Vagina (tissue), 2 donors: ENCODE measurements at regions not wholly inside any gene's neighbourhood (a gene's known extent, or its start where the extent isn't known, plus 50 kb on each side); places are given as distances from the start of the nearest gene placed in this dataset.

Source experiments
- DNase-seq, 2 donors: peaks; one replicate each; pipeline ENCODE4 v3.0.0-alpha.2; 2017; ENCODE audit errors: extremely low spot score in 2 of 2
- H3K27ac ChIP-seq: fragments of 200-600 bp; sonication (generic); one replicate; pipeline ENCODE4 v1.5.1; 2019
- H3K27me3 ChIP-seq: fragments of 200-600 bp; sonication (generic); one replicate; pipeline ENCODE4 v1.5.1; 2019
- H3K36me3 ChIP-seq, 2 donors: fragments of 200-600 bp; sonication (generic); one replicate each; pipeline ENCODE4 v1.5.1; 2017 to 2019
- H3K4me1 ChIP-seq: fragments of 200-600 bp; sonication (generic); one replicate; pipeline ENCODE4 v1.5.1; 2019
- H3K4me3 ChIP-seq, 2 donors: fragments of 200-600 bp; sonication (generic); 1 replicate in 1 of 2; 2 replicates in 1 of 2; pipeline ENCODE4 v1.5.1; 2016 to 2019
- H3K9me3 ChIP-seq: fragments of 200-600 bp; sonication (generic); one replicate; pipeline ENCODE4 v1.5.1; 2019
- CTCF ChIP-seq, 3 experiments: fragments of 450-650 bp in 2 of 3; fragments of 200-600 bp in 1 of 3; sonication (generic) in 1 of 3; IDR thresholded peaks; one replicate each; pipeline ENCODE4 v1.5.1; 2017 to 2019; ENCODE audit warnings: antibody characterized with exemption in 3 of 3, mild to moderate bottlenecking in 2 of 3, moderate library complexity in 2 of 3
- POLR2A ChIP-seq, 2 donors: fragments of 450-650 bp; IDR thresholded peaks; one replicate each; pipeline ENCODE4 v1.6.1; 2017; ENCODE audit warnings: antibody characterized with exemption in 2 of 2, mild to moderate bottlenecking in 2 of 2, moderate library complexity in 2 of 2
- POLR2AphosphoS5 ChIP-seq, 2 donors: sonication (generic); formaldehyde crosslinking; IDR thresholded peaks; one replicate each; pipeline ENCODE4 v1.9.0; 2017; ENCODE audit warnings: antibody characterized with exemption in 2 of 2, mild to moderate bottlenecking in 2 of 2, low read depth in 1 of 2; ENCODE audit not compliant: insufficient read depth in 1 of 2
- intact Hi-C: fragments of 100-400 bp; cut with DNase I; formaldehyde crosslinking; loops from one replicate; pipeline ENCODE4 v1.15.1; 2023

- H3K27ac ChIP-seq: no peak overlapping the region
- TF ChIP-seq POLR2A (IDR thresholded peaks at IDR 0.05) (no peak), CTCF (IDR thresholded peaks at IDR 0.05) (no peak), POLR2AphosphoS5 (IDR thresholded peaks at IDR 0.05; ENCODE audit: insufficient read depth in 1 of 2, low read depth in 1 of 2) (no peak)
- H3K36me3 ChIP-seq: no peaks in the 10 kb centered on the region
- no peak overlapping the region for H3K4me3 ChIP-seq
- peaks cover 8% of the 10 kb centered on the region for H3K4me1 ChIP-seq
- intact Hi-C loops: no loop called here
- peaks cover 4% of the 10 kb centered on the region for H3K9me3 ChIP-seq
- no peaks in the 10 kb centered on the region for H3K27me3 ChIP-seq
- no peak for DNase-seq
These were observed 85.3 kb downstream of the HHIPL2 start for GRCh38 chr1:222462601-222463000.

DNA sequence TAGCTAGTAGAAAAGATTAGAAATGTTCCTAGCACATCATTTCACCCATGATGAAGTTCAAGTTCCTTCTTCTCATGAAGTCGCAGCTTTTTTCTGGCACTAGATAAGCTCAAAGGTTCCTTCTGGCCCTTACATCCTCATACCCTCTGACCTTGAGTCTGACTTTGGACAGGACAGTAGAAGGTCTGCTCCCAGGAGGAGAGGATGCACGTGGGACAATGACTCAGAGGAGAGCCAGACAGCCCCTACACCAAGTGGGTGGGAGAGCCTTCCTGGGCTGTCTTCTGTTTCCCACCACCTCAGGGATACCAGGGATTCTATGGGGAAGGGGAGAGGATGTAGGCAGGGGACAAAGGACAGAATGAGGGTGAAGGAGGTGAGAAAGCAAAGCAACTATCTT lies 86.0 kb downstream of the HHIPL2 start:
- Histone ChIP-seq H3K27ac (no peak overlapping the region), H3K27me3 (no peaks in the 10 kb centered on the region), H3K9me3 (peaks cover 5% of the 10 kb centered on the region), H3K4me1 (peaks cover 8% of the 10 kb centered on the region), H3K4me3 (no peak overlapping the region), H3K36me3 (no peaks in the 10 kb centered on the region)
- intact Hi-C loops: no loop called here
- TF ChIP-seq POLR2AphosphoS5 (IDR thresholded peaks at IDR 0.05; ENCODE audit: insufficient read depth in 1 of 2, low read depth in 1 of 2) (no peak), POLR2A (IDR thresholded peaks at IDR 0.05) (no peak), CTCF (IDR thresholded peaks at IDR 0.05) (no peak)
- DNase-seq: no peak

- Histone ChIP-seq H3K36me3 (no peaks in the 10 kb centered on the region), H3K9me3 (peaks cover 5% of the 10 kb centered on the region), H3K27ac (no peak overlapping the region), H3K4me1 (peaks cover 11% of the 10 kb centered on the region), H3K27me3 (no peaks in the 10 kb centered on the region), H3K4me3 (no peak overlapping the region)
- intact Hi-C loops: loop anchor here (10.0 kb wide), 1 partner anchor 1195 kb away; no protein-coding TSS in a partner anchor
- TF ChIP-seq POLR2AphosphoS5 (IDR thresholded peaks at IDR 0.05; ENCODE audit: insufficient read depth in 1 of 2, low read depth in 1 of 2): no peak
- no peak for TF ChIP-seq POLR2A (IDR thresholded peaks at IDR 0.05)
- no peak for TF ChIP-seq CTCF (IDR thresholded peaks at IDR 0.05)
- no peak for DNase-seq
These were observed 88.3 kb downstream of the HHIPL2 start for GRCh38 chr1:222459652-222460051.

- H3K27me3 ChIP-seq: no peaks in the 10 kb centered on the region
- DNase-seq: no peak
- H3K4me1 ChIP-seq: peaks cover 13% of the 10 kb centered on the region
- no peak overlapping the region for H3K4me3 ChIP-seq
- H3K36me3 ChIP-seq: no peaks in the 10 kb centered on the region
- no peak overlapping the region for H3K27ac ChIP-seq
- peaks cover 5% of the 10 kb centered on the region for H3K9me3 ChIP-seq
- no peak for TF ChIP-seq POLR2AphosphoS5 (IDR thresholded peaks at IDR 0.05; ENCODE audit: insufficient read depth in 1 of 2, low read depth in 1 of 2)
- TF ChIP-seq CTCF (IDR thresholded peaks at IDR 0.05): no peak
- TF ChIP-seq POLR2A (IDR thresholded peaks at IDR 0.05): no peak
- intact Hi-C loops: loop anchor here (10.0 kb wide), 1 partner anchor 1193 kb away; no protein-coding TSS in a partner anchor
These were observed 90.4 kb downstream of the HHIPL2 start for GRCh38 chr1:222457513-222457912.

- H3K27me3 ChIP-seq: no peaks in the 10 kb centered on the region
- no peak overlapping the region for H3K27ac ChIP-seq
- TF ChIP-seq POLR2AphosphoS5 (IDR thresholded peaks at IDR 0.05; ENCODE audit: insufficient read depth in 1 of 2, low read depth in 1 of 2) (no peak), CTCF (IDR thresholded peaks at IDR 0.05) (no peak)
- H3K36me3 ChIP-seq: no peaks in the 10 kb centered on the region
- H3K4me3 ChIP-seq: no peak overlapping the region
- DNase-seq: no peak
- intact Hi-C loops: loop anchor here (10.0 kb wide), 1 partner anchor 1192 kb away; no protein-coding TSS in a partner anchor
- H3K9me3 ChIP-seq: peaks cover 5% of the 10 kb centered on the region
- H3K4me1 ChIP-seq: peaks cover 13% of the 10 kb centered on the region
These were observed 90.8 kb downstream of the HHIPL2 start for GRCh38 chr1:222457084-222457483.
